ENCODE measurements at regions not wholly inside any gene's neighbourhood (a gene's known extent, or its start where the extent isn't known, plus 50 kb on each side); places are given as distances from the start of the nearest gene placed in this dataset.
A peak's percentile ranks its signal among the peaks of the same experiment; 100 is the strongest.
"Not testable (repeated sequence)": the region's sequence is repeated elsewhere in the genome, so short reads cannot be mapped to it uniquely, and the experiment has no call there.

GRCh38 chr7:97928844-97929243 is 56.6 kb upstream of the ASNS start:
- not testable (repeated sequence) for DNase-seq

GRCh38 chr7:97927790-97928748 is 55.9 kb upstream of the ASNS start:
- DNase-seq: peak; percentile 6
